HepG2 (cell line): ENCODE measurements at regions not wholly inside any gene's neighbourhood (a gene's known extent, or its start where the extent isn't known, plus 50 kb on each side); places are given as distances from the start of the nearest gene placed in this dataset.

ENCODE experiments used
- ATAC-seq: fragments of 200-7000 bp; cut with Tn5 transposase; 3 replicates; pipeline ENCODE4 v1.9.1; 2020; ENCODE audit warnings: mild to moderate bottlenecking, moderate library complexity
- BruUV-seq: library from RNA; stranded (reverse); fragments of 400-500 nt; replicated peaks from 2 replicates; lab custom pipeline; 2021; lab: Mats Ljungman, UMichigan
- CTCF ChIA-PET: fragments of 300-600 bp; formaldehyde crosslinking; extraction: SDS; loops from one replicate; lab custom pipeline; 2021; ENCODE audit warnings: low total read pairs, inconsistent platforms, low intra/inter-chr PET ratio; lab: Yijun Ruan, JAX
- POLR2A ChIA-PET: fragments of 350-600 bp; sonication (Branson Sonifier 250); formaldehyde crosslinking; loops from one replicate; lab custom pipeline; 2020; ENCODE audit warnings: antibody characterized with exemption, inconsistent platforms; lab: Yijun Ruan, JAX
- DNase-seq: peaks from one replicate; pipeline ENCODE4 v3.0.0-alpha.2; 2015; ENCODE audit warnings: low spot score
- FAIRE-seq: peaks from 3 replicates; lab custom pipeline; 2011; peaks lifted over from hg19 to GRCh38; lab: Jason Lieb, UNC
- H2AFZ ChIP-seq: one replicate; pipeline ENCODE4 v1.6.1; 2011; ENCODE audit warnings: low read length, inconsistent platforms
- H3K27ac ChIP-seq: fragments of 300-600 bp; 3 replicates; pipeline ENCODE4 v1.8.0; 2011; ENCODE audit warnings: mixed run types, mild to moderate bottlenecking, mixed read lengths, low read length, inconsistent platforms; ENCODE audit not compliant: insufficient read depth; ENCODE audit errors: extremely low read length
- H3K27me3 ChIP-seq, 2 experiments: fragments of 200-600 bp in 1 of 2; 2 replicates in 1 of 2; 3 replicates in 1 of 2; pipeline versions ENCODE4 v1.6.0 to v1.8.0; 2011; ENCODE audit warnings: low read length in 2 of 2, mild to moderate bottlenecking in 2 of 2, moderate library complexity in 2 of 2, inconsistent platforms in 1 of 2; ENCODE audit not compliant: insufficient read depth in 2 of 2, control insufficient read depth in 1 of 2
- H3K36me3 ChIP-seq, 2 experiments: fragments of 200-600 bp in 1 of 2; replicated peaks in 1 of 2; 2 replicates in 1 of 2; 3 replicates in 1 of 2; pipeline versions ENCODE4 v1.5.1 to v1.8.0; 2011; ENCODE audit warnings: low read length in 2 of 2, inconsistent platforms in 1 of 2; ENCODE audit not compliant: insufficient read depth in 2 of 2, control insufficient read depth in 1 of 2
- H3K4me1 ChIP-seq: 2 replicates; pipeline ENCODE4 v1.5.1; 2012; ENCODE audit warnings: low read length, inconsistent platforms; ENCODE audit not compliant: insufficient read depth
- H3K4me2 ChIP-seq: 2 replicates; pipeline ENCODE4 v1.6.0; 2011; ENCODE audit warnings: low read depth, low read length, inconsistent platforms
- H3K4me3 ChIP-seq, 3 experiments: fragments of 200-600 bp in 1 of 3; sonication (generic), shearing (Covaris generic) in 1 of 3; replicated peaks in 1 of 3; 2 replicates each; pipeline ENCODE4 v1.5.1; 2011 to 2016; ENCODE audit warnings: low read length in 3 of 3, inconsistent platforms in 2 of 3, low read depth in 2 of 3, mild to moderate bottlenecking in 2 of 3, control low read depth in 1 of 3, mixed read lengths in 1 of 3; ENCODE audit not compliant: insufficient read depth in 1 of 3
- H3K79me2 ChIP-seq: one replicate; pipeline ENCODE4 v1.6.1; 2011; ENCODE audit warnings: low read length, inconsistent platforms; ENCODE audit not compliant: insufficient read depth
- H3K9ac ChIP-seq: 2 replicates; pipeline ENCODE4 v1.6.0; 2011; ENCODE audit warnings: mild to moderate bottlenecking, low read depth, low read length, inconsistent platforms; ENCODE audit not compliant: insufficient read depth
- H3K9me3 ChIP-seq: 2 replicates; pipeline ENCODE4 v1.5.1; 2012; ENCODE audit warnings: mild to moderate bottlenecking, low read length
- H4K20me1 ChIP-seq: 2 replicates; pipeline ENCODE4 v1.6.0; 2011; ENCODE audit warnings: inconsistent platforms, mild to moderate bottlenecking, low read length, moderate library complexity; ENCODE audit not compliant: insufficient read depth
- BORCS8-MEF2B ChIP-seq: sonication (generic); formaldehyde crosslinking; IDR thresholded peaks from 2 replicates; pipeline ENCODE4 v1.8.0; 2022; ENCODE audit warnings: mild to moderate bottlenecking, missing genetic modification reagents
- HDAC2 ChIP-seq: sonication (generic); formaldehyde crosslinking; IDR thresholded peaks from 2 replicates; pipeline ENCODE4 v1.4.0; 2020; ENCODE audit warnings: missing genetic modification reagents
- NONO ChIP-seq, 2 experiments: fragments of 450-650 bp in 1 of 2; sonication (generic) in 1 of 2; formaldehyde crosslinking in 1 of 2; IDR thresholded peaks in 1 of 2; conservative IDR thresholded peaks in 1 of 2; 2 replicates each; pipeline versions ENCODE4 v1.6.1 to v1.8.0; 2017 to 2022; ENCODE audit warnings: mild to moderate bottlenecking in 1 of 2, missing genetic modification reagents in 1 of 2, moderate library complexity in 1 of 2
- REXO4 ChIP-seq: sonication (generic); formaldehyde crosslinking; IDR thresholded peaks from 2 replicates; pipeline ENCODE4 v1.8.0; 2022; ENCODE audit warnings: missing genetic modification reagents, mild to moderate bottlenecking, borderline replicate concordance
- SPEN ChIP-seq: sonication (generic); formaldehyde crosslinking; IDR thresholded peaks from 2 replicates; pipeline ENCODE4 v1.5.1; 2020; ENCODE audit warnings: low read depth, mild to moderate bottlenecking, missing genetic modification reagents
- TEAD2 ChIP-seq: sonication (generic); formaldehyde crosslinking; IDR thresholded peaks from 2 replicates; pipeline ENCODE4 v1.9.0; 2021; ENCODE audit warnings: missing genetic modification reagents
- ZFP82 ChIP-seq: sonication (generic); formaldehyde crosslinking; IDR thresholded peaks from 2 replicates; pipeline ENCODE4 v1.5.1; 2020; ENCODE audit warnings: mild to moderate bottlenecking, missing genetic modification reagents, borderline replicate concordance
- ZNF331 ChIP-seq: sonication (generic); formaldehyde crosslinking; IDR thresholded peaks from 2 replicates; pipeline ENCODE4 v1.4.0; 2020; ENCODE audit warnings: missing genetic modification reagents
- ZNF350 ChIP-seq: sonication (generic); formaldehyde crosslinking; IDR thresholded peaks from 2 replicates; pipeline ENCODE4 v1.4.0; 2020; ENCODE audit warnings: mild to moderate bottlenecking, low read depth, missing genetic modification reagents, borderline replicate concordance
- ZNF550 ChIP-seq: sonication (generic); formaldehyde crosslinking; IDR thresholded peaks from 2 replicates; pipeline ENCODE4 v1.4.0; 2020; ENCODE audit warnings: mild to moderate bottlenecking, missing genetic modification reagents, borderline replicate concordance
- ZNF761 ChIP-seq: sonication (generic); formaldehyde crosslinking; conservative IDR thresholded peaks from 2 replicates; pipeline ENCODE4 v1.4.0; 2020; ENCODE audit warnings: mild to moderate bottlenecking, missing genetic modification reagents
- ZNF777 ChIP-seq: sonication (generic); formaldehyde crosslinking; IDR thresholded peaks from 2 replicates; pipeline ENCODE4 v1.4.0; 2020; ENCODE audit warnings: missing genetic modification reagents
- WGBS: methylation state at CpG from one replicate; pipeline ENCODE4 v1.1.6; 2017; ENCODE audit warnings: low lambda C conversion rate; 5-methylcytosine and 5-hydroxymethylcytosine counted together
- in situ Hi-C: cut with HindIII; loops from 2 replicates; pipeline ENCODE4 v1.10.0; 2017; ENCODE audit warnings: low pct_unique_long_range_greater_than_20kb; ENCODE audit not compliant: extremely low pct_ligation_motif_present
- intact Hi-C: fragments of 100-400 bp; cut with micrococcal nuclease; formaldehyde crosslinking; loops from one replicate; pipeline ENCODE4 v1.10.0; 2022; ENCODE audit not compliant: unreplicated experiment
- TF ChIP-seq, protein P1 (sequence below): sonication (generic); formaldehyde crosslinking; IDR thresholded peaks from 2 replicates; pipeline ENCODE4 v1.4.0; 2020; ENCODE audit warnings: mild to moderate bottlenecking, missing genetic modification reagents
- TF ChIP-seq, protein P2 (sequence below): sonication (generic); formaldehyde crosslinking; conservative IDR thresholded peaks from 2 replicates; pipeline ENCODE4 v1.4.0; 2020; ENCODE audit warnings: mild to moderate bottlenecking, missing genetic modification reagents, moderate library complexity

DNA sequence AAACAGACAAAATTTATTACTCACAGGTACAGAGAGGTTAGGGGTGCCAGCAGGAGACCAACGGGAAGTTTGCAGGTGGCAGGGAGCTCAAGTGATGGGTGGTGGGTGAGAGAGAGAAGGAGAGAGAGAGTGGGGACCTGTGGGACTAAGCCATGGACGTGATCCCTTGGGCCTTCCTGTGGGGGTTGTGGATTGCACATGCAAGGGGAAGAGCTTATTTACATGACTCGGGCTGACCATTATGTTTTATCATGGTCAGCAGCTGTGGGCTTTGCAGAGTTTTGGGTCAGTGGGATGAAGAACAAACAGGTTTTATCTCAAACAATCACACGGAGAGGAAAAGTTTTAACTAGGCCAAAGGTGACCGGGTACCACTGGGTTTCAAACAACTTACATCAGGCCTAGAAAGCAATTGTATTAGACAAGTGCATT lies 156.2 kb upstream of the EXOC2 start:
- POLR2A ChIA-PET = no interaction called here
- peaks cover 0 to under 1% of the 10 kb centered on the region in 2 experiments; a peak in 2 of 5 replicates for H3K27me3 ChIP-seq
- intact Hi-C loops (no loop called here), in situ Hi-C loops (no loop called here)
- H3K79me2 ChIP-seq = no peaks in the 10 kb centered on the region
- H3K4me2 ChIP-seq = no peak overlapping the region
- 14% methylated on average over 5 of the region's 5 CpGs for WGBS
- no peak for FAIRE-seq
- no peaks in the 10 kb centered on the region for H3K36me3 ChIP-seq
- H3K4me1 ChIP-seq = no peaks in the 10 kb centered on the region
- no peak for DNase-seq
- no peak overlapping the region for H3K9ac ChIP-seq
- H2AFZ ChIP-seq = no peak overlapping the region
- H3K9me3 ChIP-seq = no peaks in the 10 kb centered on the region
- H4K20me1 ChIP-seq = no peaks in the 10 kb centered on the region
- no TSS peak for BruUV-seq
- no peak for ATAC-seq
- H3K27ac ChIP-seq = no peak overlapping the region
- no peak overlapping the region for H3K4me3 ChIP-seq
- CTCF ChIA-PET = no interaction called here
- no peak for TF ChIP-seq SPEN (CRISPR knock-in tag)
- no peak for TF ChIP-seq ZNF761 (CRISPR knock-in tag)
- TF ChIP-seq REXO4 = no peak
- TF ChIP-seq ZFP82 (CRISPR knock-in tag) = no peak
- no peak for TF ChIP-seq BORCS8-MEF2B (CRISPR knock-in tag)
- TF ChIP-seq TEAD2 = no peak
- no peak for TF ChIP-seq HDAC2 (CRISPR knock-in tag)
- TF ChIP-seq ZNF331 = no peak
- TF ChIP-seq ZNF350 = no peak
- TF ChIP-seq, protein P1, sequence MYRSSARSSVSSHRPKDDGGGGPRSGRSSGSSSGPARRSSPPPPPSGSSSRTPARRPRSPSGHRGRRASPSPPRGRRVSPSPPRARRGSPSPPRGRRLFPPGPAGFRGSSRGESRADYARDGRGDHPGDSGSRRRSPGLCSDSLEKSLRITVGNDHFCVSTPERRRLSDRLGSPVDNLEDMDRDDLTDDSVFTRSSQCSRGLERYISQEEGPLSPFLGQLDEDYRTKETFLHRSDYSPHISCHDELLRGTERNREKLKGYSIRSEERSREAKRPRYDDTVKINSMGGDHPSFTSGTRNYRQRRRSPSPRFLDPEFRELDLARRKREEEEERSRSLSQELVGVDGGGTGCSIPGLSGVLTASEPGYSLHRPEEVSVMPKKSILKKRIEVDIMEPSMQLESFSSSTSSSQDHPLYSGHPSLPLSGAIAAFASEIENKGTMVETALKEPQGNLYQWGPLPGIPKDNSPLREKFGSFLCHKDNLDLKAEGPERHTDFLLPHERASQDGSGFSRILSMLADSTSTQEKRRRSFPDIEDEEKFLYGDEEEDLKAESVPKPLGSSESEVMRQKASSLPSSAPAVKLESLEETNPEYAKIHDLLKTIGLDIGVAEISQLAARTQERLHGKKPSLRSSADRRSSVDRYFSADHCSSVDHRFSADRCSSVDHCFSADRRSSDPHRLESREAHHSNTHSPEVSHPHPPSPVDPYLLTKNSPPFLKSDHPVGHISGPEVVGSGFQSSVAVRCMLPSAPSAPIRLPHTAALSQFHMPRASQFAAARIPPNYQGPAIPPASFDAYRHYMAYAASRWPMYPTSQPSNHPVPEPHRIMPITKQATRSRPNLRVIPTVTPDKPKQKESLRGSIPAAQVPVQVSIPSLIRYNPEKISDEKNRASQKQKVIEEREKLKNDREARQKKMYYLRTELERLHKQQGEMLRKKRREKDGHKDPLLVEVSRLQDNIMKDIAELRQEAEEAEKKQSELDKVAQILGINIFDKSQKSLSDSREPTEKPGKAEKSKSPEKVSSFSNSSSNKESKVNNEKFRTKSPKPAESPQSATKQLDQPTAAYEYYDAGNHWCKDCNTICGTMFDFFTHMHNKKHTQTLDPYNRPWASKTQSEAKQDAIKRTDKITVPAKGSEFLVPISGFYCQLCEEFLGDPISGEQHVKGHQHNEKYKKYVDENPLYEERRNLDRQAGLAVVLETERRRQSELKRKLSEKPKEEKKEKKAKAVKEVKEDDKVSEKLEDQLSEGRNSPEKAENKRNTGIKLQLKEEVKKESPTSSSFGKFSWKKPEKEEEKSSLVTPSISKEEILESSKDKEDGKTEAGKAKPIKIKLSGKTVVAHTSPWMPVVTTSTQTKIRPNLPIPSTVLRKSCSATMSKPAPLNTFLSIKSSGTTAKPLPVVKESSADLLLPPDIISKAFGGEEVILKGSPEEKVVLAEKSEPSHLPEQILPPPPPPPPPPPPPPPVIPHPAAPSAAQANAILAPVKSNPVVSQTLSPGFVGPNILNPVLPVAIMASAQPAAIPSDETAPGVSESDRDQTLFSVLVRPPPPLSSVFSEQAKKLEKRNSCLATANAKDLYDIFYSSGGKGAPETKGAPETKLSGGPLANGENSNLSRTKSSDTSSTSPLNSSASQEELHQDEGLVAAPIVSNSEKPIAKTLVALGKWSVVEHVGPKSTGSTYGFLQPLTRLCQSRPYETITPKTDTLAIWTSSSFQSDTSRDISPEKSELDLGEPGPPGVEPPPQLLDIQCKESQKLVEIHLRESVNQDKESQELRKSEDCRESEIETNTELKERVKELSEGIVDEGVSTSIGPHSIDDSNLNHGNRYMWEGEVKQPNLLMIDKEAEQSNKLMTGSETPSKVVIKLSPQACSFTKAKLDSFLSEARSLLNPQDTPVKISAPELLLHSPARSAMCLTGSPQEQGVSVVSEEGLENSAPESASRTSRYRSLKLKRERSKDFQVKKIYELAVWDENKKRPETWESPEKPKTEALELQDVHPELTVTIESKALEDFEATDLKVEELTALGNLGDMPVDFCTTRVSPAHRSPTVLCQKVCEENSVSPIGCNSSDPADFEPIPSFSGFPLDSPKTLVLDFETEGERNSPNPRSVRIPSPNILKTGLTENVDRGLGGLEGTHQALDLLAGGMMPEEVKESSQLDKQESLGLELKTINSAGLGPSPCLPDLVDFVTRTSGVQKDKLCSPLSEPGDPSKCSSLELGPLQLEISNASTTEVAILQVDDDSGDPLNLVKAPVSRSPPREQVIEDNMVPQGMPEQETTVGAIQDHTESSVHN (CRISPR knock-in tag) = no peak
- no peak for TF ChIP-seq ZNF777 (CRISPR knock-in tag)
- TF ChIP-seq NONO (IDR thresholded peaks at IDR 0.05) = no peak
- no peak for TF ChIP-seq NONO (CRISPR knock-in tag; conservative IDR thresholded peaks at IDR 0.05)
- TF ChIP-seq, protein P2, sequence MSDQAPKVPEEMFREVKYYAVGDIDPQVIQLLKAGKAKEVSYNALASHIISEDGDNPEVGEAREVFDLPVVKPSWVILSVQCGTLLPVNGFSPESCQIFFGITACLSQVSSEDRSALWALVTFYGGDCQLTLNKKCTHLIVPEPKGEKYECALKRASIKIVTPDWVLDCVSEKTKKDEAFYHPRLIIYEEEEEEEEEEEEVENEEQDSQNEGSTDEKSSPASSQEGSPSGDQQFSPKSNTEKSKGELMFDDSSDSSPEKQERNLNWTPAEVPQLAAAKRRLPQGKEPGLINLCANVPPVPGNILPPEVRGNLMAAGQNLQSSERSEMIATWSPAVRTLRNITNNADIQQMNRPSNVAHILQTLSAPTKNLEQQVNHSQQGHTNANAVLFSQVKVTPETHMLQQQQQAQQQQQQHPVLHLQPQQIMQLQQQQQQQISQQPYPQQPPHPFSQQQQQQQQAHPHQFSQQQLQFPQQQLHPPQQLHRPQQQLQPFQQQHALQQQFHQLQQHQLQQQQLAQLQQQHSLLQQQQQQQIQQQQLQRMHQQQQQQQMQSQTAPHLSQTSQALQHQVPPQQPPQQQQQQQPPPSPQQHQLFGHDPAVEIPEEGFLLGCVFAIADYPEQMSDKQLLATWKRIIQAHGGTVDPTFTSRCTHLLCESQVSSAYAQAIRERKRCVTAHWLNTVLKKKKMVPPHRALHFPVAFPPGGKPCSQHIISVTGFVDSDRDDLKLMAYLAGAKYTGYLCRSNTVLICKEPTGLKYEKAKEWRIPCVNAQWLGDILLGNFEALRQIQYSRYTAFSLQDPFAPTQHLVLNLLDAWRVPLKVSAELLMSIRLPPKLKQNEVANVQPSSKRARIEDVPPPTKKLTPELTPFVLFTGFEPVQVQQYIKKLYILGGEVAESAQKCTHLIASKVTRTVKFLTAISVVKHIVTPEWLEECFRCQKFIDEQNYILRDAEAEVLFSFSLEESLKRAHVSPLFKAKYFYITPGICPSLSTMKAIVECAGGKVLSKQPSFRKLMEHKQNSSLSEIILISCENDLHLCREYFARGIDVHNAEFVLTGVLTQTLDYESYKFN (CRISPR knock-in tag) = no peak
- TF ChIP-seq ZNF550 (CRISPR knock-in tag) = no peak
